NCI-H2196 treated with DMSO at 0.1 percent for 48 hours (cell line): ENCODE measurements at regions not wholly inside any gene's neighbourhood (a gene's known extent, or its start where the extent isn't known, plus 50 kb on each side); places are given as distances from the start of the nearest gene placed in this dataset.
"Not testable (repeated sequence)": the region's sequence is repeated elsewhere in the genome, so short reads cannot be mapped to it uniquely, and the experiment has no call there.

ENCODE experiments used
- DNase-seq: peaks from one replicate; lab custom pipeline; 2025; ENCODE audit not compliant: unreplicated experiment; lab: John Stamatoyannopoulos, UW

DNA sequence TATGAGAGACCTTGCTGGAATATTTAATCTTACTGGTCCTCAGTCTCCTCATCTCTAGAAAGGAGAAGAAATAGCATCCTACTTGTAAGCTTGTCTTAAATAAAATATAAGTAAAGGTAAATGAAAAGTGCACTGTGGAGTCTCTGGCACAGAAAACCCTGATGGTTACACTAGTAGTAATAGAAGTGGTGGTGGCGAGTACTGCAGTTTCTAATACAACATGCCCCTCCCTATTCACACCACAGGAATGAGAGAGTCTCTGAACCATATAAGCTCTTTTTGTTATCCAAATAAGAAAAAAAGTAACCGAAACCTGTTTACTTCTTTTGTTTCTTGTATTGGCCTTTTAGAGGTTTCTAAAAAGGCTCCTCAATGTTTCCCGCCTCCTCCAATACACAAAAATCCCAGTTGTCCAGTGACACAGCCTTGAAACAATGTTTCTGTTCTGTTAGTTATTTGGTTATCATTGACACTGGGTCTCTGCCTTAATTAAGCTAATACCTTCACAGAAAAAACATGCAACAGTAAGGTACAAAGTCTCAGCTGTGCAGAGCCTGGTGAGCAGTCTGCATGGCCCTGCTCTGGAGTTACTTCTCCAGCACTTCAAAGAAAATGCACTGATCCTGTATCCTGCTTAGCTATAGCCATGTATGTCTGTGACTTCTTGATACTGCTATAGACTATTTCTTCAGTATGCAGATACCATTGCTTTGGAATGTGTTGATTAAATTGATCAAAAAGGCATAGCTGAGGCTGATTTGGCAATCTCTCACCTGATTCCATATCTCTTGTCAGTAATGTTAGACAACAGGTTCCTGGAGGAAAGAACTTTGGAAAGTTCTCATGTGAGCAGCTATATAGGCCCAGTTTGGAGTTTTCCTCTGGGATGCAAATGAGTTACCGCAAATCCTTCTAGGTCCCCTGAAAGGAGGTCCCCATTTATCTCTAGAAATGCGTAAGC lies 315.6 kb upstream of the IL12A start:
- no peak for DNase-seq

DNA sequence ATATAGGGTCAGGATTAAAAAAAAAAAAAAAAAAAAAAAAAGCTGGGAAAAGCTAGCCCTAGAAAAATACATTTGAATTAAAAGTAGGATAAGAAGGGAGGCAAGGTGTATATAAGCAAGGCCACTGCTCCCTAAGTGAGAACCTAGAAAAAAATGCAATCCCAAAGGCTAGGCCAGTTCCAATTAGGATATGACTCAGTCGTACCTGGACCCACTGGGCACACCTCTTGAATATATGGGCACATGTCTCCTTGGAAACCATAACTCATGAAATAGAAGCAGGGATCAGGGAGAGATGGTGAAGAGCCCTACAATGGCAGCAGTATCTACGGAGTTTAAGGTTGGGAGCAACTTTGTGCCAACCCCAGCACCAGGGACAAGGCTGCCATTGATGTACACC lies 314.1 kb upstream of the IL12A start:
- DNase-seq, result no peak

DNA sequence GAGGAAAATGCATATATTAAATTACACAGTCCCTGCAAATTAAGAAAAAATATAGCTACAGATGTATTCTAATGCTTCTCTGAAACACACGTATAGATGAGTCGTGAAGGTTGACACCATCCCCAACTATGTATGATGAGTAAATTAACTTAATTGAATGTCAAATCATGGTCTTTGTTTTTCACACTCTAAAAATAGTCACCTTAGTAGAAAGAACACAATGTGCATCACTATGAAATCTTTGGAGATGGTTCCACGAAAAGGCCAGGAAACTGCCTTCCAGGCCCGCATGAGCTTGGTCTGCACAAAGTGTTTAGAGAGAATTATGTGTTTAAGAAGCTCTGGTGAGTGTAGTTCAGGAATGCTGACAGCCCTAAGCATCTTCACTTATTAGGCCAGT lies 313.4 kb upstream of the IL12A start:
- DNase-seq, result no peak

DNA sequence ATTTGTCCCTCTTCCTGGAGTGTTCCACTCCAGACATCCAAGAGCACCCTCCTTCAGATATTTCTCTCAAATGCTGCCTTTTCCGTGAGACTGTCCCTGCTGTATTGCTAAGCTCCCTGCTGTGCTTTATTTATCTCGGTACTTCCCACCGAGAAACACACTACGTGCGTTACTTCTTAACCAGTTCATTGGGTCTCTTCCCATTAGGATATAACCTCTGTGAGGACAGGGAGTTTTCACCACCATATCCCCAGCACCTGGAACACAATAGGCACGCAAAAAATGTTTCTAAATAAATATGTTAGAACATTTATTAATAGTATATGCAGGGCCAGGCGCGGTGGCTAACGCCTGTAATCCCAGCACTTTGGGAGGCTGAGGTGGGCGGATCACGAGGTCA lies 308.7 kb upstream of the IL12A start:
- no peak for DNase-seq

DNA sequence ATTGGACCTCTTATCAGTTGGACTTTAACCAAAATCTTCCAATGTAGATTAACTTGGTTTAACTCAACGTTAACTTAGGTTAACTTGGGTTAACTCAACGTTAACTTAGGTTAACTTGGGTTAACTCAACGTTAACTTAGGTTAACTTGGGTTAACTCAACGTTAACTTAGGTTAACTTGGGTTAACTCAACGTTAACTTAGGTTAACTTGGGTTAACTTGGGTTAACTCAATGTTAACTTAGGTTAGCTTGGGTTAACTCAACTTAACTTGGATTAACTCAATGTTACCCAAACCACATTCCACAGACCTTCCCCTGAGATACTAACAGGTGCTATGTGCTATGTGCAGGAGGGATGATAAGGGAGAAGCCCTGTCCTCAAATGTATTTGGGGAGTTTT lies 306.9 kb upstream of the IL12A start:
- DNase-seq, result not testable (repeated sequence)

DNA sequence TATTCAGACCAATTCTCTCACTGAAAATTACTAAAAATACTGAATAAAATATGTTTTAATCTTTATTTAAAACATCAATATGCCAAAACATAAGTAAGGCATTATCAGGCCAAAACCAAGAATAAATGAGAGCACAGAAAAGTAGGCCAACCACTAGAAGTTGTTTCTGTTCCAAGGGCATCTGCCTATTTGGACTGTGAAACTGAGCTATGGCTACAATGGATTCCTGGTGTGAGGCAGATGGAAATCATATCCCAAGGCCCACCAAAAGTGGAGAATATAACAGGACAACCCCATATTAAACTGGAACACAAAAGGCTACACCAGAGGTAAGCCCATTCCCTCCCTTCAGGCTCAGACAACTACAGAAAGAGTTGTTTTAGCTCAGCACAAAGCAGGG lies 302.8 kb upstream of the IL12A start:
- DNase-seq, result no peak

- DNase-seq, result no peak
These were observed 295.4 kb upstream of the IL12A start for GRCh38 chr3:159693226-159693625.

GRCh38 chr3:159711560-159712333 lies 276.9 kb upstream of the IL12A start:
- DNase-seq, result no peak

GRCh38 chr3:159721324-159721723 lies 267.3 kb upstream of the IL12A start:
- no peak for DNase-seq

GRCh38 chr3:159723295-159723694 lies 265.3 kb upstream of the IL12A start:
- DNase-seq, result no peak

- DNase-seq, result no peak
These were observed 264.0 kb upstream of the IL12A start for GRCh38 chr3:159724627-159725026.

DNA sequence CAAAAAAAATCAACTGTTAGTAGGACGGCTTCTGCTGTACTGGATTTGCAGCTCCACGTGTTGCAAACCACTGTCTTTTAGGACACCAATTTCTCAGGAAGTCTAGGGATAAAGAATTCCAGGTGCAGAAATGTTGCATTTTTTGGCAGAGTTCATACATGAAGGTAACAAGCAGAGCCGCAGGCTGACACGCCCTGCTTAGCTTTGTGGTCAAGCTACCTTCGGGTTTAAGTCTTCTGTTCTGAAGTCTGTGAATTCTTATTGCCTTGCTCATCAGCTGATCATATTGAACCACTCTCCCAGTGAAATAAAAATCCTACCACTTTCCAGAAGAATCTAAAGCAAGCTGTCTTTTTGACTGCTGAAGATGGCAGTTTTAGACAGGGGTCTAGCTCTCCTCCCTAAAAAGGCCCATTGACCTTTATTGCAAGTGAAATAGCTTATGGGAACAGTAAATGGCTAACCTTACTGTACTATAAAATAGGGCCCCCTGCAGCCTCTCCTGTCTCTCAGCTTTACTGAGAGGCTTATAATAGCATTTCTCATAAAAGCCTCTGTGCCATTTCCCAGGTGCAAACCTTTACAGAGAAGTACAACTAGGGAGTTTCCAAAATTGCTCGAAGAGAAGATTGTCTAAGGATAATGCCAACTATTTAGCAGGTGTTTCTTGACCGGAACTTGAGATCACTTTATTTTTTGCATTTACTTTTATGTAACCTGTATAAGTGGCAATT lies 262.2 kb upstream of the IL12A start:
- DNase-seq, result no peak

- DNase-seq, result no peak
These were observed 261.1 kb upstream of the IL12A start for GRCh38 chr3:159727506-159727905.

GRCh38 chr3:159731254-159731653 lies 257.4 kb upstream of the IL12A start:
- no peak for DNase-seq

GRCh38 chr3:159732172-159733111 lies 256.2 kb upstream of the IL12A start:
- DNase-seq, result no peak

DNA sequence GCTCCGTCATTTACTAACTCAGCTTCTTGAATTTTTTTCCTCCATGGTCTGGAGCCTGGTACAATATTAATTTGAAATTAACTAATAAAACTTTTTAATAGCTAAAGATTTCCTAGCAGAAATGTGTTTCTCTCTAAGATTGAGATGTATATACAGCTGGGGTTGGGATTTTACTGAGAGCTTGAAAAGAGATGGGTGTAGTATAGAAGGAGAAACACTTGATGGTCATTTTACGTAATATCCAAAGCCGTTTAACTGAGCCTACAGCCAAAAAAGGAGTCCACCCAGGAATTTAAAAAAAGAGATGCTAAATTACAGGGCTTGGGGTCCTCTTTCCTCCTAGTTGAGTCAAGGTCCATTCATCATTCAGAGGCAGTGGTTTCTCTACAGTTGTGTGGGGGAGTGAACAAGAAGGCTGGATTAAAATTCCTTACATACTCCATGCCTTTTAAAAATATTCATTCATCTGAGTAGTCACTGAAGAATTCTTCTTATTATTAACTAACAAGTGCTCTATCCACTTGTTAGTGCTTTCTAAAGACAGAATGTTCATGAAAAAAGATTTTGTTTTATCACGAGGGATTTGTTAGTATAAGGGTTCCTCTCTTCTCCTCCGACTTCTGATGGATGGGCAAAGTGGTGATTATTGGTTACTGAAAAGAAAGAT lies 255.3 kb upstream of the IL12A start:
- no peak for DNase-seq

DNA sequence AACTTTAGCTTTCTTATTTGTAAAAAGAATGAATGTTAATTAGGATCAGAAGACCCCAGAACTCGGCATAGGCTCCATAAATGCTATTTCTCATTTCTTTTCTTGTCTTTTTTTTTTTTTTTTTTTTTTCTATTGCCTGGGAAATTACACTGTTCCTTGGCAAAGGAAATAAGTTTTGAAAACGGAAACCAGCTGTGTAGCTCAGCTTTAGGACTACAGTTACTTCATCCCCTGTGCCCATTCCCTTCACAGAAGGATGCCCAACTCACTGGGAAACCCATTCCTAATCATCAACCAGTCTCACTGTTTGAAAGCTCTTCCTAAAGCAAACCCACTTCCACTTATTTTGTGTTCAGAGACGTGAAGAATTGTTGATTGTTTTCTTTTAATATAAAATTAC lies 254.0 kb upstream of the IL12A start:
- DNase-seq, result no peak

DNA sequence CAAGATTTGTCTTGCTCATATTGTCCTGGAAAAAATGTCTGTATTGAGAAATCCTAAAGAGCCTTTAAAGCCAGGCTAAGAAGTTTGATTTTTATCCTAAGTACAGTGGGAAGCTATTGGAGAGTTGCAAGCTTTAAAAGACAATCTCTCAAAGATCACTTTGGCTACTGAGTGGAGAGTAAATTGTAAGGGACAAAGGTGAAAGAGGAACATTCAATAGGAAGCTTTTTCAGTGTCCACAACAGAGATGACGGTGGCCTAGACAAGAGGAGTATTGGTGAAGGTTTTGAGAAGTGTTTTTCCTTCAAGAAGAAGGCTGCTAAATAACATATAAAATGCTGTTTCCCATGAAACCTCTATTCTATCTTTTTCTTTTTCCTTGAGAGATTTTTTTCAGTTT lies 249.5 kb upstream of the IL12A start:
- no peak for DNase-seq

DNA sequence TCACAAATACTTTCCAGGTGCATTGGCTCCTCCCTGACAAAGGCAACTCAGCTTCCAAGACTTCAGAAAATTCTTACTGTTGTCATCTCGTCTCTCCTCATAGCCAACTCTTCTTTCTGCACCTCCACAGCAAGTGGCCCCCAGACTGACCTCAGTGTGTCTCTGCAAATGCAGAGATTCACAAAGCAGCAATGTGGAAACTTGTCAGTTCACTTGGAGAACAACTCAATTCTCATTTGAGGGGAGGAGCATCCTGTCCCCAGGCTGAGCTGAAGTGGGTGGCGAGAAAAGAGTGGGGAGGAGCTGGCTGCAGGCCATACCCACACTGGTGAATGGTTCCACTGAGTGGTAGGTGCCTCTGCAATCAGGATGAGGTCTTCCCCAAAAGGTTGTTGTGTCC lies 248.7 kb upstream of the IL12A start:
- no peak for DNase-seq

DNA sequence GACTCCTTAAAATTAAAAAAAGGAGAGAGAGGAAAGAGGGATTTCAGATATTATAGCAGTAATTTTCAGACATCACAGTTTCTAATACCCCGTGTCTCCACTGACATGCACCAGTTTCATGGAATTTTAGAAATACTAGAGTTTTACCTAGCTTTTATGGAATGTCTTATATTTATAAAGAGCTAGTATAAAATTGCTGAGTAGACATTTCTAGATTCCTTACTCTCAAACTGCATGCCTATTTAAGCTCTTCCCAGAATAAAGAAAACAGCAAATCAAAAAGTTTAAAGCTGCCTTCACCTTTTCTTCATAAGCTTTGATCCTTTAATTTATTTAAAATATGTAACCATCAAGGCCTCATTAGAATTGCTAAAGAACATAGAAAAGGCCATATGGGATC lies 247.4 kb upstream of the IL12A start:
- DNase-seq, result no peak
